ENCODE measurements at regions not wholly inside any gene's neighbourhood (a gene's known extent, or its start where the extent isn't known, plus 50 kb on each side); places are given as distances from the start of the nearest gene placed in this dataset.
A peak's percentile ranks its signal among the peaks of the same experiment; 100 is the strongest.

DNA sequence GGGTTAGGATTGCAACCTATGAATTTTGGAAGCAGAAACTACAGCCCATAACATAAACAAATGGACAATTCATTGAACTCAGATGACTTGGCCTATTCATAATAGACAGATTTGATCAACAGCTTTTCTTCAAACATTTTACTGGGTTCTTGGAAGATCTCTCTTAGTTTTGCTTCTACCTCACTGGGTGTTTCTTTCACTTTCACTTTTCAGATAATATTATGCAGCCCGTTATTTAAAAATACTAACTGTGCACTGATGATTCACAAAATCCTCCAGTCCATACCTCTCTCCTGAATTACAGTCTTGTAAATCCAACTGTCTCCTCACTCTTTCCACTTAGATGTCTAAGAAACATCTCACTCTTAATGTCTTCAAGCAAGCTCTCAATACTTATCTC, 183.5 kb upstream of the IRX1 start:
- H3K9ac ChIP-seq: no peak overlapping the region
- H3K27ac ChIP-seq: no peak overlapping the region
- peak overlapping the region; percentile 11; the same call in 1 of the 2 replicates for H3K4me2 ChIP-seq
- no peak for TF ChIP-seq Cebpa-rat (IDR thresholded peaks at IDR 0.05)
- H3K4me3 ChIP-seq: no peak overlapping the region
- H4K20me1 ChIP-seq: no peaks in the 10 kb centered on the region
- H3K27me3 ChIP-seq: no peaks in the 10 kb centered on the region
- peaks cover 25% of the 10 kb centered on the region for H3K9me3 ChIP-seq
- H3K36me3 ChIP-seq: no peaks in the 10 kb centered on the region
- no peaks in the 10 kb centered on the region for H3K4me1 ChIP-seq

DNA sequence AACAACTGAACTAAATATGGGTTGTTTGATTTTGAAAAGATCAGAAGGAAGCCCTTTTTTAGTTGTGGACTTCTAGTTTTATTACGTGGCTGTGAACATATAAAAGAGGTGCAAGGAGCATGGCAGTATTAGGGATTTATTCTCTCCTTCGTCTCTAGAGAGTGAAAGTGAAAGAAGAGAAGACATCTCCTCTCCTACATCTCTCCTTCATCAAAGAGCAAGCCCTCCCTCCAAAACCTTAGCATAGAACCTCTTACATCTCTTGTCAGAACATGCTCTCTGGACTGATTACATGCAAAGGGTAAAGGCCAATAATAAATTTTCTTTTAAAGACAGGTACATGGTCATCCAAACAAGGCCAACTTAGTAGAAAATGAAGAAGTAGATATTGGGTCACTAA, 184.3 kb upstream of the IRX1 start:
- H3K4me3 ChIP-seq: no peak overlapping the region
- H3K27me3 ChIP-seq: no peaks in the 10 kb centered on the region
- no peaks in the 10 kb centered on the region for H3K36me3 ChIP-seq
- no peak for TF ChIP-seq Cebpa-rat (IDR thresholded peaks at IDR 0.05)
- no peak overlapping the region for H3K4me2 ChIP-seq
- H3K27ac ChIP-seq: no peak overlapping the region
- peaks cover 32% of the 10 kb centered on the region for H3K9me3 ChIP-seq
- H4K20me1 ChIP-seq: no peaks in the 10 kb centered on the region
- H3K4me1 ChIP-seq: no peaks in the 10 kb centered on the region
- H3K9ac ChIP-seq: no peak overlapping the region

DNA sequence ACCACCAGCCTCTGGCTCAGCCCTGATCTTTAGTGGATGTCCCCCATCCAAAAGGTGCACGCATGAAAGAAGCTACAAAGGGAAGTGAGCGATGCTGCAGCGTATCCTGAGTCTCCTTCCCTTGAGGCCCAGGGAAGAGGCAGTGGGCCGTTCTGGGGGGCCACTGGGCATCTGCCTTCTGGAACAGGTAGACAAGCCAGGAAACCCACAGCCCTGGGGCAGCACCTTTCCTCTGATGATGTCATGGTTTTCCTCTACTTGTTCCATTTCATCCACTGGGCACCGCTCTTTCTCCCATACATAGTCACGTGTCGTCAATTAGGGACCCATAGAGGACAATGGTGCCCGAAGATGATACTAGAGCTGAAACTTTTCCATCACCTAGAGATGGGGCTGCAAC, 194.0 kb upstream of the IRX1 start:
- H4K20me1 ChIP-seq: no peaks in the 10 kb centered on the region
- no peaks in the 10 kb centered on the region for H3K4me1 ChIP-seq
- H3K27ac ChIP-seq: no peak overlapping the region
- H3K4me2 ChIP-seq: no peak overlapping the region
- no peak overlapping the region for H3K9ac ChIP-seq
- no peaks in the 10 kb centered on the region for H3K36me3 ChIP-seq
- H3K27me3 ChIP-seq: no peaks in the 10 kb centered on the region
- peaks cover 23% of the 10 kb centered on the region for H3K9me3 ChIP-seq
- no peak overlapping the region for H3K4me3 ChIP-seq
- no peak for TF ChIP-seq Cebpa-rat (IDR thresholded peaks at IDR 0.05)

GRCh38 chr5:3400659-3401058, 195.0 kb upstream of the IRX1 start:
- Histone ChIP-seq H3K27me3 (no peaks in the 10 kb centered on the region), H3K4me1 (peaks cover under 1% of the 10 kb centered on the region), H3K9me3 (peaks cover 17% of the 10 kb centered on the region), H4K20me1 (no peaks in the 10 kb centered on the region), H3K9ac (no peak overlapping the region), H3K4me3 (no peak overlapping the region), H3K36me3 (no peaks in the 10 kb centered on the region), H3K4me2 (no peak overlapping the region), H3K27ac (no peak overlapping the region)
- TF ChIP-seq Cebpa-rat (IDR thresholded peaks at IDR 0.05): no peak

DNA sequence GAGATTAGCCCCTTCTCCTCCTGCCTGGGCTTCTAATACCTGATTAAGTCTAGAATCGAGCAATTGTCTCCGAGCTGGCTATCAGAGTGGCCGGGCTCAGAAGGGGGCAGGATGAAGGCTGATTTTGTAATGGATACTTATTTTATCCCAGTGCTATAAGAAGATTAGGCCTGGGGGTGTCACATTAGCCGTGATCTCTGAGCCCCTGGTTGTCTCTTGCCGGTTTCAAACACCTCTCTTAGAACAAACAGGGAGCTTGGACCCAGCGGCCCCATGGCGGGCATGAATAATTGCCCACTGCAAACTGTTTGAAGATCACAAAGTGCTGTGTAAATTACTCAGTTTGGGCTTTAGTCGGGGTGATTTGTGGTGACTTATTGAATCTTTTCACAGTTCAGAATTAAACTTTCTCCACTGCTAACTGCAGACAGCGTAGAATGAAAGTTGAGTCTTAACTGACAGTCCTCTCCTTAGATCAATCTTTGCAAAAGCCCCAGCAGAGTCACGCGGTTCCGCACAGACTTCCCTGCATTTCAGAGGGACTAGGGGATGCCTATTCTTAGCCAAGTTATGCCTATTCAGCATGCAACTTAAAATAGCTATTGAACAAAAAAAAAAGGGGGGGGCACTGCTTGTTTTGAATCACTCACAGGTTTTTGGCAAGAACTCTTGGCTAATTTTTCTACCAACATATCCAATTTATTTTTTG, 200.6 kb upstream of the IRX1 start:
- TF ChIP-seq Cebpa-rat (IDR thresholded peaks at IDR 0.05): no peak
- Histone ChIP-seq H3K9me3 (peaks cover 15% of the 10 kb centered on the region), H3K4me1 (peaks cover 13% of the 10 kb centered on the region), H3K36me3 (no peaks in the 10 kb centered on the region), H3K27ac (no peak overlapping the region), H3K27me3 (no peaks in the 10 kb centered on the region), H3K4me2 (peak overlapping the region; percentile 40), H4K20me1 (no peaks in the 10 kb centered on the region), H3K9ac (no peak overlapping the region), H3K4me3 (no peak overlapping the region)

- Histone ChIP-seq H3K9ac (no peak overlapping the region), H3K4me2 (no peak overlapping the region), H4K20me1 (no peaks in the 10 kb centered on the region), H3K9me3 (peaks cover 5% of the 10 kb centered on the region), H3K4me1 (peaks cover 13% of the 10 kb centered on the region), H3K27me3 (no peaks in the 10 kb centered on the region), H3K36me3 (no peaks in the 10 kb centered on the region), H3K4me3 (no peak overlapping the region), H3K27ac (no peak overlapping the region)
- no peak for TF ChIP-seq Cebpa-rat (IDR thresholded peaks at IDR 0.05)
Observed at GRCh38 chr5:3393920-3394597, 201.6 kb upstream of the IRX1 start.

DNA sequence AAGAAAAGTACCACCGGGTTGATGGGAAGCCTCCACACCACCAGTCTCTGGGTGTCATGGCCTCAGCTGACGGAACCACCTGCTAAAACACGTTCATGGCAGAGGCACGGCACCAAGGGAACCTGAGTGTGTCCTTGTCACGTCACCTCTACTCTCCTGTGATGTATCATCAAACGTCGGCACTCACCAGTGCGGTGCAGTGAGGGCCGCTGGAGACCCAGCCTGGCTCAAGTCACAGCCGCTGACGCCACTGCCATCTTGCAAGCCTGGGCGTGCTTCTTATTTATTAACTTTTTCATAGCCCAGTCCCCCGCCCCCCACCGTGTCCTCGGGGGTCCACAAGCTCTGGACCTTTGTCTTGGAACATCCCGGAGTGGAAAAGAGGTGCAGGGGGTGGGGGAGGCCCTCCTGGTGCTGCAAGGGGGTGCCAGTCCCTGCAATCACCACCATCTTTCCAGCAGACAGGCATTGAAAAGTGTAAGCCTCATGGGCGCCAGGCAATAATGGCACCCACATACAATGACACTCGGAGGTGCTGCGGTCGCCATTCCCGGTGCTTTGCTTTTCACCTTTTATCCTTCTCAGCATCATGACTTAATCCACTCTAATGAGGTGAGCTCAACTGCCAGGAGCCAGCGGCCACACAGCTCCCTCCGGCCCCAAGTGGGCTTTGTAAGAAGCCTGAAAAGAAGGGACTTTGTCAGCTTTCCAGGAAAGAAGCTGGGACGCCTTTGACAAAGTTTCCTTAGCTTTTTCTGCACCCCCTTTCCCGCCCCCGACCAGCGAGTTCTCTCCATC, 202.3 kb upstream of the IRX1 start:
- no peak overlapping the region for H3K4me3 ChIP-seq

DNA sequence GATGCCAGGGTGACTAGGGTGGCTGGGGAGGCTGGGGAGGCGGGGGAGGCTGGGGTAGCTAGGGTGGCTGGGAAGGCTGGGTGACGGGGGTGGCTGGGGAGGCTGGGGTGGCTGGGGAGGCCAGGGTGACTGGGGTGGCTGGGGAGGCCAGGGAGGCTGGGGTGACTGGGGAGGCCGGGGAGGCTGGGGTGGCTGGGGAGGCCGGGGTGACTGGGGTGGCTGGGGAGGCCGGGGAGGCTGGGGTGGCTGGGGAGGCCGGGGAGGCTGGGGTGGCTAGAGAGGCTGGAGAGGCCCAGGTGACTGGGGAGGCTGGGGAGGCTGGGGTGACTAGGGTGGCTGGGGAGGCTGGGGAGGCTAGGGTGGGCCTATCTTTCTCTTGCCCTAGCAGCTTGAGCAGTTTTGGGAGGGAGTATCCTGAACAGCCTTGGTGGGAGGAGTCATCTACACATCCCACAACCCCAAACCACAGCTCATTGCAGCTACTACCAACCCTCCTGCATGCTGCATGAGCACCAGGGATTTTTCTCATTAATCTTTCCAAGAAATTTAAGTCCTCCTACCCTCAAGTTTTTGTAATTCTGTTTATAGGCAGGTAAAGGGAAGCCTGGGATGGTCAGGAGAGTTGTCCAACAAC, 203.2 kb upstream of the IRX1 start:
- no peak for TF ChIP-seq Cebpa-rat (IDR thresholded peaks at IDR 0.05)
- H3K4me3 ChIP-seq: no peak overlapping the region

More for the DNA sequence above, 202.3 kb upstream of the IRX1 start:
- Histone ChIP-seq H3K27me3 (no peaks in the 10 kb centered on the region), H3K36me3 (no peaks in the 10 kb centered on the region), H4K20me1 (no peaks in the 10 kb centered on the region), H3K4me2 (no peak overlapping the region), H3K27ac (no peak overlapping the region), H3K4me1 (peaks cover 13% of the 10 kb centered on the region), H3K9ac (no peak overlapping the region), H3K9me3 (no peaks in the 10 kb centered on the region)
- TF ChIP-seq Cebpa-rat (IDR thresholded peaks at IDR 0.05): no peak

DNA sequence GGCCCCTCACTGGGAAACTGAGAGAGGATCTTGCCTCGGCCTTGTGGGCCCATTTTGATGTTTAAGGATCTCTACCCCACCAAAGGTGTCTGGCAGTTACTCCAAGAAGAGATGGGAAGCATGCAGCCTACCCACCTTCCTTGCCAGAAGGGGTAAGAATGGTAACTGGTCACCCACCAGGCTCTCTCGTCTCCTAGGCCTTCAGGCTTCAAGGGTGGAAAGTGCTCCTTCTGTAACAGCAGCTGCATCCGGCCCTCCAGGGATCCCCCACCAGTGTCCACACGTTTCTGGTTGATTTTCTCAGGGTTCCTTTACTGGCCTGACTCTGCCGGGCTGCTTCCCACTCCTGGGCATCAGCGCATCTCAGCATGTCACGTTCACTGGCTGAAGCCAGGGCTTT, 204.4 kb upstream of the IRX1 start:
- Histone ChIP-seq H3K4me3 (no peak overlapping the region), H3K4me1 (peaks cover 13% of the 10 kb centered on the region), H3K27me3 (no peaks in the 10 kb centered on the region), H3K4me2 (no peak overlapping the region), H3K36me3 (no peaks in the 10 kb centered on the region), H4K20me1 (no peaks in the 10 kb centered on the region), H3K9me3 (no peaks in the 10 kb centered on the region), H3K27ac (no peak overlapping the region), H3K9ac (no peak overlapping the region)
- TF ChIP-seq Cebpa-rat (IDR thresholded peaks at IDR 0.05): no peak

More for the DNA sequence above, 203.2 kb upstream of the IRX1 start:
- peaks cover 13% of the 10 kb centered on the region for H3K4me1 ChIP-seq
- no peak overlapping the region for H3K27ac ChIP-seq
- H3K36me3 ChIP-seq: no peaks in the 10 kb centered on the region
- no peaks in the 10 kb centered on the region for H4K20me1 ChIP-seq
- H3K9ac ChIP-seq: no peak overlapping the region
- H3K27me3 ChIP-seq: no peaks in the 10 kb centered on the region
- H3K4me2 ChIP-seq: no peak overlapping the region
- H3K9me3 ChIP-seq: no peaks in the 10 kb centered on the region

Measured in BLaER1 (cell line).